ENCODE measurements at regions not wholly inside any gene's neighbourhood (a gene's known extent, or its start where the extent isn't known, plus 50 kb on each side); places are given as distances from the start of the nearest gene placed in this dataset.

DNA sequence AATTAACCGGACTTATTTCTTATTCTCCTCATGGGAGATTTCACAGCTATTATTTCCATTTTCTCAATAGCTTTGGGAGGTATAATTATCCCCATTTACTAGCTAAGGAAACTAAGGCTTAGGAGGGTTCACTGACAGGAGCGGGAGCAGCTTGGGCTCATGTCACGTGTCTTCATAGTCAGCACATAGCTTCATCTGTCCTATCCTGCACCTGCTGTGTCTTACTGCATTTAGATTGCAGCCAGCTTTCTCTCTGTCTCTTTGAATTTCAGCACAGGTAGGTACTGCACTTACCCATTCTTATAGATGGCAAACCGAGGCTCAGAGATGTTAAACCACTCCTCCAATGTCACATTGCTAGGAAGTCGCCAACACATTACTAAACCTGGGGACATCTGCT is 839.9 kb downstream of the MAFB start:
- Histone ChIP-seq H3K27me3 (ENCODE audit: insufficient read depth, low read length) (no peaks in the 10 kb centered on the region), H3K4me3 (ENCODE audit: low read length) (no peak overlapping the region), H3K4me1 (ENCODE audit: insufficient read depth, low read length) (no peaks in the 10 kb centered on the region), H3K9me3 (ENCODE audit: low read depth, low read length) (no peaks in the 10 kb centered on the region)

DNA sequence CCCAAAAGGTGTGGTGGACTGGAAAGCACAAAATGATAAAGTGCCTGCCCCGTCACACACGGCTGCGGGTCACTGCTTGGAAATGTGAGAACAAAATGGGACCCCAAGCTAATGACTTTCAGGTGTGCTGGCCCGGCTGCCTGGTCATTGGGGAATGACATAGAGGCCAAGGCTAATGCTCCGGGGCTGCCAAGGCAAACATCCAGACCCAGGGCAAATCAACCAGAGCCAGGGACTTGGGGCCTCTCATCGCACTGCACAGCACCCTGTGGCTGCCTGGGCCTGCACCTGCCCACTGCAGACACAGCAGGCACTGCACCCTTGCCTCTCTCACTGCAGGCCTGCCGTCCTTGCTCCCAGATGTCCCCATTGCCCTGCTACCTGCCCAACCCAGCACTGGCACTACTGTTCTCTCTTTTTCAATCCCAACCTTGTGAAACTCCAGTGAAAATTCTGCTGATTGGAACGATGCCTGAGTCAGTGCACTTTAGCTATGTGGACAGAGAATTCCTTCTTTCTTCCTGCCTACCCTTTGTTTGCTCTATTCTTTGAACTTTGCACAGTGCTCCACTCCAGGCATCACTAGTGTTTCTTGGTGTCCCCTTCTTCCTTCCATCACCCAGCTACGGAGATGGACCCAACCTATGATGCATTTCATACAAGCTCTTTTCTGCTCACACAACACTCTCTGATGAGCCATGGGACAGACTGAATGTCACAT is 849.5 kb downstream of the MAFB start:
- Histone ChIP-seq H3K9me3 (ENCODE audit: low read depth, low read length) (no peaks in the 10 kb centered on the region), H3K4me3 (ENCODE audit: low read length) (no peak overlapping the region), H3K4me1 (ENCODE audit: insufficient read depth, low read length) (no peaks in the 10 kb centered on the region), H3K27me3 (ENCODE audit: insufficient read depth, low read length) (no peaks in the 10 kb centered on the region)

DNA sequence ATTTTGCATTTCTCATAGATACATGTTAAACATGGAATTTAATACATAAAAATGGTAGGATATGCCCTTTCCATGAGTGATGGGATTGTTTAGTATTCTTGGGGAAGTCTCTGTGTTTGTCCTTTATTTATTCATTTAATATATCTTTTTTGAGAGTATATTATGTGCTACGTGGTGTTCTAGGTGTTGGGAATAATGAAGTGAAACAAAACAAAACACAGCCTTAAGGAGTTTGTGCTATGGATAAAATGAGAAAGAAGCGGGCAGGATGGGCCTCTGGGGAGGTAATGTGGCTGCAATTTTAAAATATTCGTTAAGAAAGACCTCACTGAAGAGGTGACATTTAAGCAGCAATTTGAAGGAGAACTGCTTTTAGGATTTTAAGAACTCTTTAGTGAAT is 851.5 kb downstream of the MAFB start:
- Histone ChIP-seq H3K9me3 (ENCODE audit: low read depth, low read length) (no peaks in the 10 kb centered on the region), H3K27me3 (ENCODE audit: insufficient read depth, low read length) (no peaks in the 10 kb centered on the region), H3K4me3 (ENCODE audit: low read length) (no peak overlapping the region), H3K4me1 (ENCODE audit: insufficient read depth, low read length) (no peaks in the 10 kb centered on the region)

DNA sequence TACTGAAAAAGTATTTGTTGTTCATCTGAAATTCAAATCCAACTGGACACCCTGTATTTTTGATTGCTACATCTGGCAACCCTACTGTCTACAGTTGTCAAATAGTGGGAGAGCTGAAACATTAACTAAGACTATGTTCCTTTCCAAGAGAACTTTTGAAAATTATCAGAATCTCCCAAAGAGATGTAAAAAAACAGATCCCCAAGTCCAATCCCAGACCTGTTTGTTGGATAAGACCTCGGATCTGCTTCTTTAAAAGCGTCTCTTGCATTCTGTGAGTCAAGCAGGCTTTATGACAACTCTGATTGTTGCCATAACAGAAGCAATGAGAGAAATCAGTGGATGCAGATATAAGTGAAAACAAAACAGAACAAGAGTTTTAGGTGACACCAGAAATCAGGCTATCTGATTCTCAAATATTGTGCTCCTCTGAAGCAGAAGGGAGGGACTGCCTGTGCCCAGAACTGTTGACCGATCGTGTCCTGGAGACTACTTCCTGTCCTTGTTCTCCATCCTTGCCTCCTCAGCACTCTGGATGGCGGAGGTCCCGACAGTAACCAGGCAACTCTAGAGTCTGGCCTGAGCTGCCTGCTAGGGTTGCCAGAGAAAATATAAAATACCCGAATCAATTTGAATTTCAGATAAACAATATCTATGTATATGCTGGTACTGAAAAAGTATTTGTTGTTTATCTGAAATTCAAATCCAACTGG is 853.8 kb downstream of the MAFB start:
- no peaks in the 10 kb centered on the region for H3K27me3 ChIP-seq (ENCODE audit: insufficient read depth, low read length)
- no peak overlapping the region for H3K4me3 ChIP-seq (ENCODE audit: low read length)
- H3K4me1 ChIP-seq (ENCODE audit: insufficient read depth, low read length) = no peaks in the 10 kb centered on the region
- no peaks in the 10 kb centered on the region for H3K9me3 ChIP-seq (ENCODE audit: low read depth, low read length)

DNA sequence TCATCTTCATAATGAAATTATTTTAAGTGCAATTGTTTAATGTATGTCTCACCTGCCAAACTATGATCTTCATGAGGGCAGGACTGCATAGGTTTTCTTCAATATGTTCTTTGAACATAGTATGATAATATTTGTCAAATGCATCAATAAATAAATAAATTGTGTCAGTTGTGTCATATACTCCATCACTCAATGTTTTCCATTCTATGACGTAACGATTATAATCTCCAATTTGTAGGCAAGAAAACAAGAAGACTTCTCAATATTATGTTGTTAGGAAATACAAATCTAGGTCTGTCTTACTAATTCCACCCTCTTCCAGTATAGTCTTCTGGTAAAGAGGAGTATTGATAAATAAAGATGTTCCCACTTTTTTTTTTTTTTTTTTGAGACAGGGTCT is 858.1 kb downstream of the MAFB start:
- H3K4me3 ChIP-seq (ENCODE audit: low read length) = no peak overlapping the region
- H3K27me3 ChIP-seq (ENCODE audit: insufficient read depth, low read length) = no peaks in the 10 kb centered on the region
- H3K9me3 ChIP-seq (ENCODE audit: low read depth, low read length) = no peaks in the 10 kb centered on the region
- H3K4me1 ChIP-seq (ENCODE audit: insufficient read depth, low read length) = no peaks in the 10 kb centered on the region

DNA sequence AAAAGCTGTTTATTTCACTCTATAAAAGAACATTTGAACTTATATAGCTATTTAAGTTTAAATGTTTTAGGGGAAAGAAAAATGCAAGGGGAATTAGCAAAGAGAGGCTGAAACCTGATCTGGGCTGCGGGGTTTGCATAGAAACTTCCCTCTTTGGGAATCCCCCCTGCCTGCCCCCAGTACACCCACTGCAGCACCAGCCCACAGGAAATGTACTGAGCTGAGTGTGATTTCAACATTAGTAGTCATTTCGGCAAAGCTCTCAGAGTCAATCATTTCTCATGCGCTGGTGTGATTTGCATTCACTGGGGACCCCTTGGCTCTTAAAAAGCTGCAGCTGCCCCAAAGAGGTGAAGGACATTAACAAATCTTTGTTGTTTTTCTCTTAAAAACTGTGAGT is 859.4 kb downstream of the MAFB start:
- H3K27me3 ChIP-seq (ENCODE audit: insufficient read depth, low read length) = no peaks in the 10 kb centered on the region
- H3K4me1 ChIP-seq (ENCODE audit: insufficient read depth, low read length) = no peaks in the 10 kb centered on the region
- no peaks in the 10 kb centered on the region for H3K9me3 ChIP-seq (ENCODE audit: low read depth, low read length)
- no peak overlapping the region for H3K4me3 ChIP-seq (ENCODE audit: low read length)

DNA sequence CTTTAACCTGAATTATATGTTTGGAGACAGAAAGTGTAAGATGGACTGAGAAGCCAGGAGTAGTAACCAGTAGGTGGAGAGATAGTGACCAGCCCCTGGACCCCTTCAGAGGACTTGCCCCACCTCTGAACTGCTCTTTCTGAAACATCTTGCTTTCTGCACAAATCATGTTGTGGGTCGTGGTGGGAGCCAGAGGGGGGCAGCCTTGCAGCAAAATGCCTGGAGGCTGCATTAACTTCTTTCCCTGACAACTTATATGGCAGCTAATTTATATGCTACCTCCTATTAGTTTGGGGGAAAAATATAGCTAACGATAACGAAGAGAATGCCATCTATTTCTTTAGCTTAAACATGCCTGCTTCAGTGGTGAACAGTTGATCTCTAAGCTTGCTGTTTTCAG is 859.8 kb downstream of the MAFB start:
- Histone ChIP-seq H3K4me3 (ENCODE audit: low read length) (no peak overlapping the region), H3K4me1 (ENCODE audit: insufficient read depth, low read length) (no peaks in the 10 kb centered on the region), H3K27me3 (ENCODE audit: insufficient read depth, low read length) (no peaks in the 10 kb centered on the region), H3K9me3 (ENCODE audit: low read depth, low read length) (no peaks in the 10 kb centered on the region)

DNA sequence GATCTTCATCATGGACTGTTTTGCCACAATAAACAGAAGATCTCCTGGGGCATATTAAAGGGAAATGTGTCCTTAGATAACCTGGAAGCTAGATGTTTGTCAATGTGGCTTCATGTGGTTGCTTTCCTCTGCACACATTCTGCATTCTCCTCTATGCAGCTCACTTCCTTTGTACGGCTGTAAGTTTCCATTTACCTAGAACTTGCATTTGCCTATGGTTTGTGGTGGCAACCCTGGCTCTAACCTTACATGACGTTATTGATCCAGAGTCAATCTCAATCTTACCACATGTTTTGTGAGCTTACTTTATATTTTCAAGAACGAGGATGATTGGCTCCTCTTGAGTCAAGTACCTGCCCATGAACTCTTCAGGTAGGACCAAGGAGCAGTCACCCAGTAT is 863.1 kb downstream of the MAFB start:
- no peak overlapping the region for H3K4me3 ChIP-seq (ENCODE audit: low read length)
- no peaks in the 10 kb centered on the region for H3K27me3 ChIP-seq (ENCODE audit: insufficient read depth, low read length)
- no peaks in the 10 kb centered on the region for H3K9me3 ChIP-seq (ENCODE audit: low read depth, low read length)
- no peaks in the 10 kb centered on the region for H3K4me1 ChIP-seq (ENCODE audit: insufficient read depth, low read length)

DNA sequence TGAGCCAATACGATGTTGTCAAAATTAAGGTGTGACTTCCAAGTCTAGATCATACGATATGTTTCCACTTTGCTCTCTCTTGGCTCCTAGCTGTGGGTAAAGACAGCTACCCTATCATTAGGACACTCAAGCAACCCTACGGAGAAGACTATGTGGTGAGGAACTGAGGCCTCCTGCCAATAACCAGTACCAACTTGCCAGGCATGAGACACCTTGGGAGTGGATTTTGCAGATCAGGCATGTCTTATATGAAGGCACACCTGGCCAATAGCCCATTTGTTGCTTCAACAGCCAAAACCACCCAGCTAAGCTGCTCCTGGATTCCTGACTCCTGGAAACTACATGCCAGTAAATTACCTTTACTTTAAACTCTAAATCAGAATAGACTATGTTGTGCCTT is 863.4 kb downstream of the DHX35 start:
- Histone ChIP-seq H3K9me3 (ENCODE audit: low read depth, low read length) (no peaks in the 10 kb centered on the region), H3K4me3 (ENCODE audit: low read length) (no peak overlapping the region)

DNA sequence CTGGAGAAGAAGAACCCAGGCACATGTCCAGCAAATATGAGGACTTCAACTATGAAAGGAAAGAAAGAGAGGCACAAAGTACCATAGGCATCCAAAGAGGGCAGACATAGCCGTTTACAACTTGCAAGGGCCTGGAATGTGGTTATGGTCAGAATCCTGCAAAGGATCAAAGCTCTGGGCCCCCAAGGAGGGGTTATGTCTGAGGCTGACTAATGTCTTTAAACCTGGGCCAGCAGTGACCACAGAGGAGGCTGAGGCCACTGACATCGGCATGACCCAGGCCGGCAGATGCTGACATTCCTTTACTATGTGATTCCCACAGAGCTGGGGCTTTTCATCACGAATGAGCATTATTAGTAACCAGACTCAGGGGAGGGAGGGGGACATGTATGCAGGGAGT is 861.1 kb downstream of the DHX35 start:
- Histone ChIP-seq H3K9me3 (ENCODE audit: low read depth, low read length) (no peaks in the 10 kb centered on the region), H3K4me1 (ENCODE audit: insufficient read depth, low read length) (no peaks in the 10 kb centered on the region), H3K4me3 (ENCODE audit: low read length) (no peak overlapping the region), H3K27me3 (ENCODE audit: insufficient read depth, low read length) (no peaks in the 10 kb centered on the region)

More for the DNA sequence above, 863.4 kb downstream of the DHX35 start:
- Histone ChIP-seq H3K27me3 (ENCODE audit: insufficient read depth, low read length) (no peaks in the 10 kb centered on the region), H3K4me1 (ENCODE audit: insufficient read depth, low read length) (no peaks in the 10 kb centered on the region)

DNA sequence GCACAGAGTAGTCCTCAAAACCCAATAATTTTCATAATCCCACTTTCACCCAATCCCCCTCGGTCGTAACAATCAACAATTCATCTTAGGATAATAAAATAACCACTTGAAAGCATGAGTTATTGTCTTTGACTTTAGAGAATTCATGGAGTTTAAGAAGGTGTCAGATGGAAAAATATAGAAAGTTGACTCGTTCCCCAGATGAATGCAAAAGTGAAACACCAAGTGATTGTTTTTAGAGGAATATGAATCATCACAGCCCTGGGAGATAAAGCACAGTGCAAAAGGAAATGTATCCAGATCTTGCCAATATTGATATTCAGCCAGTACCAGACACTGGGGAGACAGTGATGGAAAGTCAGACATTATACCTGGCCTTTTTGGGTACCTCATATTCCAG is 860.5 kb downstream of the DHX35 start:
- no peaks in the 10 kb centered on the region for H3K27me3 ChIP-seq (ENCODE audit: insufficient read depth, low read length)
- no peaks in the 10 kb centered on the region for H3K4me1 ChIP-seq (ENCODE audit: insufficient read depth, low read length)
- H3K9me3 ChIP-seq (ENCODE audit: low read depth, low read length) = no peaks in the 10 kb centered on the region
- no peak overlapping the region for H3K4me3 ChIP-seq (ENCODE audit: low read length)

DNA sequence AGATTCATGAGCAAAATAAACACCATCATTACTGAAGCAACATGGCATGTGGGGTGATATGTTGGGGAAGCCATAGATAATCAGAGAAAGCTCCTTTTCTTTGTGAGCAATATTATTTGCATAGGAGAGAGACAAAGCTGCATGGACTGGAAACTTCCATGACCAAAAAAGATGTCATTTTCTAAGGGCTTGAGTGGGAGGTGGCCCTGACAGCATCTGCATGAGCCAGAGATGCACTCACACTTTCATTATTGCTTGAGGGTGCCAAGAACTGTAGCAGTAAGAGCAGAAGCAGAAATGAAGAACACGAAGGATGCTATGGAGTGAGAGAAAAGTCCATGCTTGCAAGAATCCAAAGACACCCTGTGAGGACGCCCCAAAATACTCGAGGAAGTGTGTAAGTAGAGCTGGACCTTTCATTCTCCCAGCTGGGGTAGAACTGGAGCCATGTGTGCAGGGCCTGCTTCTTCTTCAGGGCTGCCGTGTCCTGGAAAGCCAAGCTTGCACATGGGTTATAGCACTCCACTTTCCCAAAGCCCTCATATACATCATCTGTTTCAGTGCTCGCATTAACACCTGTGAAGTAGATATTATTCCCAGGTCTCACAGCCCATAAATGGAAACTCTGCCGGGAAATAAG is 851.2 kb downstream of the DHX35 start:
- no peaks in the 10 kb centered on the region for H3K27me3 ChIP-seq (ENCODE audit: insufficient read depth, low read length)
- H3K9me3 ChIP-seq (ENCODE audit: low read depth, low read length) = no peaks in the 10 kb centered on the region
- no peaks in the 10 kb centered on the region for H3K4me1 ChIP-seq (ENCODE audit: insufficient read depth, low read length)
- H3K4me3 ChIP-seq (ENCODE audit: low read length) = no peak overlapping the region

DNA sequence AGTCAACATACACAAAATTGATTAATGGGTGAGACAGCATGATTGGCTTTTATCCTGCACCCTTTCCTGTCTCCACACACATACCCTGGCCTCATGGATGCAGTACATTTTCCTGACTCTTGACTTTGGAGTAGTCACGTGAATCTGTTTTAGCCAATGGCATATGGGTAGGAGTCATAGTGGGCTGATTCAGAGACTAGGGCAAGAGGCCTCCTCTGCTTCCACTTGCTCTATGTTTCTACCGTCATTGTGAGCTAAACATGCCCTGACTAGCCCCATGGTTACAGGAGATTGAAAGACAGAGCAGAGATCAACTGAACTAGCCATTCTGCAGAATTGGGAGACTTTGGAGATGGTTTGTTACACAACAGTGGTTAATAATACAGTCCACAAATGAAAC is 850.0 kb downstream of the DHX35 start:
- Histone ChIP-seq H3K27me3 (ENCODE audit: insufficient read depth, low read length) (no peaks in the 10 kb centered on the region), H3K4me3 (ENCODE audit: low read length) (no peak overlapping the region), H3K4me1 (ENCODE audit: insufficient read depth, low read length) (no peaks in the 10 kb centered on the region), H3K9me3 (ENCODE audit: low read depth, low read length) (no peaks in the 10 kb centered on the region)

DNA sequence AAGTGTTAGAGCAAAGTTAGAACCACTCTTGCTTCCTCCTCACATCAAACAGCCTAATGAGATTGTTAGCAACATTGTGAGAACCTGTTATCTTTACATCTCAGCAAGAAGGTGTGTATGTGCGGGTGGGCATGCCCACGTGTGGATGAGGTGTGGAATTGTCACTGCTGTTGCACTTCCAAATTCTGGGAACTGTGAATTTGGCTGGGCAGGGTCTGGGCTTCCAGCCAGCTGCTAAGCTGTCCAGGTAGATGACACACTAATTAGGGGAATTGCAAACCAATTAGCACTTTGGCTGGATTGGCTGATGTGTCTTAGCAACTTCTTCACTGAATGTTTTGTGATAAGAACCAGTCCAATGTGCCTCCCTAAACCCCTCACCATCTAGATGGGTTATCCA is 848.2 kb downstream of the DHX35 start:
- H3K9me3 ChIP-seq (ENCODE audit: low read depth, low read length) = no peaks in the 10 kb centered on the region
- H3K4me3 ChIP-seq (ENCODE audit: low read length) = no peak overlapping the region
- no peaks in the 10 kb centered on the region for H3K4me1 ChIP-seq (ENCODE audit: insufficient read depth, low read length)
- no peaks in the 10 kb centered on the region for H3K27me3 ChIP-seq (ENCODE audit: insufficient read depth, low read length)

DNA sequence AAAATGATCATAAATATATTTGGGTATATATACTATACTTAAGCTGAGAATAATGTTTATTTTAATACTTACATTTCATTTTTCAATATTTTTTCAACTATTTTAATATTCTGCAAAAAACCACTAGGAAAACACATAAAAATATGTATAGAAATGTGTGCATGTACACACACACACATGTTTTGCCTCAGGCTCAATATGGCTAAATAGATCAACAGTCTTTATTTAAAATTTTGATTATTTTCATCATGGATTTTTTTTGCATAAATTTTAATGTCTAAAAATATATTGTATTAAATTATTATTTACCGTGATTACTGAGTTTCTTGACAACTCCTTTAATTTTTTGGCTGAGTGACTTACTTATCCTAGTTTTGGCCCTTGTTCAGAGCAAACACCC is 846.5 kb downstream of the DHX35 start:
- no peak overlapping the region for H3K4me3 ChIP-seq (ENCODE audit: low read length)
- H3K27me3 ChIP-seq (ENCODE audit: insufficient read depth, low read length) = no peaks in the 10 kb centered on the region
- H3K4me1 ChIP-seq (ENCODE audit: insufficient read depth, low read length) = no peaks in the 10 kb centered on the region
- no peaks in the 10 kb centered on the region for H3K9me3 ChIP-seq (ENCODE audit: low read depth, low read length)

DNA sequence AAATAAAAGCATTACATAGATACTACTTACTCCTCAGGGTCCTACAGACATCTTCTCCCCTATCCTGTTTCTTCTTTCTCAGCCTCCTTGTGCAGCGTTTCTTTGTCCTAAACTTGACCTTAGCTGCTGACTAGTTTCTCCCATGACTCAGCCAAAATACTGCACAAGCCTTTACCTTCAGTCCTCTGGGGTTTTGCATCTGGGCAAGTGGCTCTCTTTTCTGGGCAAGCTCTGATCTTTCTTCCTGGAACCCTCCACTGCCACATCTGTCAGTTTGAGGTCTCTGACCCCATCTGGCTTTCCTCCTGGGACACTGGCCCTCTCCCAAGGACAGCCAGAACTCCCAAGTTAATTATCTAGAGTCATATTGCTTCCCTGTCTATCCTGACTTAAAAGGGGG is 838.4 kb downstream of the DHX35 start:
- Histone ChIP-seq H3K4me1 (ENCODE audit: insufficient read depth, low read length) (no peaks in the 10 kb centered on the region), H3K27me3 (ENCODE audit: insufficient read depth, low read length) (no peaks in the 10 kb centered on the region), H3K4me3 (ENCODE audit: low read length) (no peak overlapping the region), H3K9me3 (ENCODE audit: low read depth, low read length) (no peaks in the 10 kb centered on the region)
